GM18873 (cell line): ENCODE measurements at regions not wholly inside any gene's neighbourhood (a gene's known extent, or its start where the extent isn't known, plus 50 kb on each side); places are given as distances from the start of the nearest gene placed in this dataset.
"Not testable (repeated sequence)": the region's sequence is repeated elsewhere in the genome, so short reads cannot be mapped to it uniquely, and the experiment has no call there.

Experiments used
- ATAC-seq: cut with Tn5 transposase; IDR thresholded peaks from one replicate; pipeline ENCODE4 v1.9.1; 2021; ENCODE audit warnings: mild to moderate bottlenecking, moderate library complexity, moderate number of reproducible peaks; ENCODE audit not compliant: unreplicated experiment, low FRiP score

GRCh38 chr1:118828038-118828437 is 160.1 kb downstream of the TBX15 start:
- no peak for ATAC-seq

GRCh38 chr1:118827636-118828035 is 160.5 kb downstream of the TBX15 start:
- ATAC-seq = no peak

DNA sequence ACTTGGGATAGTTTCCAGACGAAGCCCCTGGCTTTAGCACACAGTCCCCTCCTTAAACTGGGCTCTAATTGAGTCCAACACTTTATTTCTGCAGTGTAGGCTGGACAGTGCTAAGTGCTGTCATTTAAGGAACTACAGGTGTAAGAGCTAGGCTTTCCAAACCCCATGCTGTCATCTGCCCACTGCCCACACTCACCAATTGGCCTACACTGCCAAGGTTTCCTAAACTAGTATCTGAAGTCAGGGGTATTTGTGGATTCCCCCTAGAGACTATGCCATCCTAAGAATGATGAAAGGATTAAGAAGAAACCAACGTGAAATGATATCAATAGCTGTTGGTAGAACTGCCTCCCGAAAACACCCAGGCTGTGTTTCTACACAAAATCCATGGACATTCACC is 160.9 kb downstream of the TBX15 start:
- no peak for ATAC-seq

DNA sequence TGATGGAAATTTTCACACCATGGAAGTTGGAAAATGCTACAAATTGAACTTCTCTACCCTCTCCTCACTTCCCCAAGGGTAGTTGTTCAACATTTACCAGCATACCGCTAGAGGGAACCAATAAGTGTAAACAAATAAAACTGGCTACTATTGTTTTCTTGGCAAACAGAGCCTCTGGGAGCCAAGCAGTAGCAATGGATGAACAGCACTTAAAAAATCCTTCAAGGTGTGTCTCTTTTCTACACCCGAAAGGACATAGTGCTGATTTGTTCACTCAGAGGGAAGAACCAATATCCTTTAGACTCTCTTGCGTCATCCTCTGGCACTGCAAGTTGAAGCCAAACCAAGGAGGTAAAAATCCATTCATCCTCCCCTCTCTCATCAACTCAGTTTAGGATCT is 161.5 kb downstream of the TBX15 start:
- no peak for ATAC-seq

GRCh38 chr1:118825619-118826018 is 162.5 kb downstream of the TBX15 start:
- no peak for ATAC-seq

DNA sequence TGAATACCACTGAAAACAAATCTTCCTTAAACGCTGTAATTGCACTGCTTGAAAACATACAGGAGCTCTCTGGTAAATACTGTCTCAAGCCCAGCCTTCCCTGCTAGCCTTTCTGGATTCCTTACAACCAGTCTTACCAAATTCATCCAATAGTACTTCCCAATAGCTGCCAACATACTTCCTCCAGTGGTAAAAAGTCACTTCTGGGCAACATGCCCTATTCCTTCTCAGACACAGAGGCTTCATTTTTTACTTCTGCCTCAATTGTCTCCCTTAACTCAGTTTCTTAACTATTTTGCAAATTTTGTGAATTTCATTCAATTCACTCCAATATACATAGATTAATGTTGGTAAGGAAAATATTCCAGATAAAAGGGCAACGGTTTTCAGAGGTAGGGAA is 166.3 kb downstream of the TBX15 start:
- no peak for ATAC-seq

GRCh38 chr1:118820864-118821263 is 167.3 kb downstream of the TBX15 start:
- no peak for ATAC-seq

- ATAC-seq = no peak
Observed at GRCh38 chr1:118815909-118816308, 172.2 kb downstream of the TBX15 start.

DNA sequence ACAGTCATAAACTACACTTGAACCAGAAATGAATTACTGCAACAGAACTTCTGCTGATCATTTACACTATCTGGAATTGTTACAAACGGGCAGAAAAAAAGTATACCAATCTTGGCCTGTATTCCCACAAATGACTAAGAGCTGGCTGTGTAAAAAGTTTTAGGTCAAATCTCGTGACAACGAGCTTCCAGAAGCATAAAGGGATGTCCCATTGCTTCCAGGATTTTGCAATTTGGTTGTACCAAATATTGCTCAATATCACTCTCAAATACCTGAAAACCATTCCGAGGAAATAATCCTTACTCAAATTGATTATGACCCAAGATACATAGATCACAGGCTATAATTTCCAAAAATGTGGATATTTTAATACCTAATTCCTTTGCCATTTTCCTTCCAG is 175.6 kb downstream of the TBX15 start:
- no peak for ATAC-seq

GRCh38 chr1:118811156-118811555 is 177.0 kb downstream of the TBX15 start:
- no peak for ATAC-seq

DNA sequence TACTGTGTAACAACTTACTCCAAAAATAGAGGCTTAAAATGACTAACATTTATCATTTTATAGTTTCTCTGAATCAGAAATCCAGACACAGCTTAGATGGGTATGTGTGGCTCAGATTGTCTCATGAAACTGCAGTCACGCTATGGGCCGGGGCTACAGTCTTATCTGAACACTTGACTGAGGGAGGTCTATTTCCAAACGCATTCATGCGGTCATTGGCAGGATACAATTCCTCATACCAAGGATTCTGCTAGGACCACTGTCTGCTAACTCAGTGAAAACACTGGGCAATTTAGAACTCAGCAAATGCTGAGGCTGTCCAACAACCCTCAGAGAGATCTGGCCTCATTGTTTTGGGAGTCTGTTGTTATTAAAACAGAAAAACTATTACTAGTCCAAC is 178.6 kb downstream of the TBX15 start:
- no peak for ATAC-seq

- ATAC-seq = not testable (repeated sequence)
Observed at GRCh38 chr1:118803128-118803527, 185.0 kb downstream of the TBX15 start.

- no peak for ATAC-seq
Observed at GRCh38 chr1:118791094-118791691, 196.9 kb downstream of the TBX15 start.

- no peak for ATAC-seq
Observed at GRCh38 chr1:118788463-118788862, 199.7 kb downstream of the TBX15 start.

GRCh38 chr1:118786454-118787155 is 201.5 kb downstream of the TBX15 start:
- no peak for ATAC-seq

DNA sequence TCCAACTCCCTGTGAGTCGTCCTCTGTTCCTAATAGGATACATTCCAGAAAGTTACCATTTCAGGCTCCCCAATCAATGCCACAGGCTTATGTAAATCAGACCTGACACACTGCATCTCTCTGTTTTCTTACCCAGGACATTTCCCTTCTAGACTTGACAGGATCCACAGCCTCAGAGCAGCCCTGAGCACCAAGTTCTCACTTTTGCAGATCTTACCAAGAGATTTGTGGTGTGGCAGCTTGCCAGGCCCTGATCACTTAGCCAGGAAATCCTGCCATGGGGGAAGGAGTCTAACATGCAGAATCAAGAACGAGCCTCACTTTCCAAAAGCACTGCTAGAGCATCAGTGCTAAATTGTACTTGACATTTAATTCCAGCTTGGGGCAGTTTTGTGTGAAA is 202.9 kb downstream of the TBX15 start:
- no peak for ATAC-seq

- ATAC-seq = no peak
Observed at GRCh38 chr1:118783095-118783758, 204.9 kb downstream of the TBX15 start.

- no peak for ATAC-seq
Observed at GRCh38 chr1:118773656-118774055, 214.5 kb downstream of the TBX15 start.

DNA sequence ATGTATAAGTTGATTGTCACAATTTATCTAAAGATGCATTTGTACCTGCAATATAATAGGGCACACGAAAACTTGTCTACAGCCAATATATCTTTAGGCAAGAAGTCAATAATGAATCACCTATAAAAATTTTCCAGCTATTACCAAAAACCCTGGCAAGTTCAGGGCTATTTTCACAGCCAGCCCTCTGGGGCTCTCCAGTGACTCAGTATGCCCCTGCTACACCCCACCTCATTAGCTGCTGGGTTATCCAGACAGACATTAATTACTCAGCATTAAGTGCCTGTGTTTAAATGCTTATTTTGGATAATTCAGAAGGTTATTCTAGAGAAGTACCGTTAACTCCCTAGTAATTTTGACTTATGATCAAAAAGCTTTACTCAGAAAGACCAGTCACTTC is 220.2 kb downstream of the TBX15 start:
- ATAC-seq = no peak

GRCh38 chr1:118753976-118754375 is 234.2 kb downstream of the TBX15 start:
- ATAC-seq = no peak

GRCh38 chr1:118751166-118751565 is 237.0 kb downstream of the TBX15 start:
- ATAC-seq = no peak

- ATAC-seq = no peak
Observed at GRCh38 chr1:118744420-118744819, 243.7 kb downstream of the TBX15 start.
